ENCODE measurements at regions not wholly inside any gene's neighbourhood (a gene's known extent, or its start where the extent isn't known, plus 50 kb on each side); places are given as distances from the start of the nearest gene placed in this dataset.
"Not testable (repeated sequence)": the region's sequence is repeated elsewhere in the genome, so short reads cannot be mapped to it uniquely, and the experiment has no call there.

- no peak for DNase-seq
Observed at GRCh38 chr9:16057541-16057940, 504.7 kb downstream of the CCDC171 start.

GRCh38 chr9:16058131-16058549 is 505.3 kb downstream of the CCDC171 start:
- no peak for DNase-seq

GRCh38 chr9:16060436-16061129 is 507.7 kb downstream of the CCDC171 start:
- no peak for DNase-seq

GRCh38 chr9:16062542-16063240 is 509.8 kb downstream of the CCDC171 start:
- no peak for DNase-seq

- no peak for DNase-seq
Observed at GRCh38 chr9:16063241-16063591, 510.4 kb downstream of the CCDC171 start.

- no peak for DNase-seq
Observed at GRCh38 chr9:16064771-16065170, 511.9 kb downstream of the CCDC171 start.

GRCh38 chr9:16066201-16066600 is 513.4 kb downstream of the CCDC171 start:
- DNase-seq, result not testable (repeated sequence)

- DNase-seq, result no peak
Observed at GRCh38 chr9:16068476-16068875, 515.6 kb downstream of the CCDC171 start.

- no peak for DNase-seq
Observed at GRCh38 chr9:16069249-16069648, 516.4 kb downstream of the CCDC171 start.

GRCh38 chr9:16069671-16070454 is 517.0 kb downstream of the CCDC171 start:
- DNase-seq, result no peak

- no peak for DNase-seq
Observed at GRCh38 chr9:16070455-16071145, 517.8 kb downstream of the CCDC171 start.

GRCh38 chr9:16071400-16071799 is 518.6 kb downstream of the CCDC171 start:
- no peak for DNase-seq

- no peak for DNase-seq
Observed at GRCh38 chr9:16074963-16075362, 522.1 kb downstream of the CCDC171 start.

GRCh38 chr9:16075696-16076095 is 522.9 kb downstream of the CCDC171 start:
- DNase-seq, result no peak

GRCh38 chr9:16076511-16076910 is 523.7 kb downstream of the CCDC171 start:
- no peak for DNase-seq

GRCh38 chr9:16082796-16083195 is 530.0 kb downstream of the CCDC171 start:
- DNase-seq, result no peak

- no peak for DNase-seq
Observed at GRCh38 chr9:16085167-16085726, 532.4 kb downstream of the CCDC171 start.

- DNase-seq, result no peak
Observed at GRCh38 chr9:16090907-16091629, 538.2 kb downstream of the CCDC171 start.

GRCh38 chr9:16092142-16093091 is 539.6 kb downstream of the CCDC171 start:
- DNase-seq, result no peak

- no peak for DNase-seq
Observed at GRCh38 chr9:16098306-16098705, 545.5 kb downstream of the CCDC171 start.
